Activated CD4-positive, alpha-beta T cell treated with anti-CD3 and anti-CD28 coated beads, Interleukin-2, amount 10 ng/mL, durations not matched to agents 24 days and 14 days (primary cell): ENCODE measurements at regions not wholly inside any gene's neighbourhood (a gene's known extent, or its start where the extent isn't known, plus 50 kb on each side); places are given as distances from the start of the nearest gene placed in this dataset.

Experiments used
- DNase-seq: peaks from one replicate; pipeline ENCODE4 v3.0.0; 2022
- H3K27ac Mint-ChIP-seq: one replicate; pipeline ENCODE4 v1.8.0; 2022; ENCODE audit warnings: mild to moderate bottlenecking, mixed read lengths
- H3K27me3 Mint-ChIP-seq: one replicate; pipeline ENCODE4 v1.8.0; 2022; ENCODE audit warnings: mixed read lengths
- H3K36me3 Mint-ChIP-seq: one replicate; pipeline ENCODE4 v1.8.0; 2022; ENCODE audit warnings: low read depth, mild to moderate bottlenecking, mixed read lengths
- H3K4me1 Mint-ChIP-seq: one replicate; pipeline ENCODE4 v1.8.0; 2021; ENCODE audit warnings: mixed read lengths
- H3K4me3 Mint-ChIP-seq: one replicate; pipeline ENCODE4 v1.8.0; 2022; ENCODE audit warnings: mild to moderate bottlenecking, moderate library complexity, mixed read lengths
- H3K9me3 Mint-ChIP-seq: one replicate; pipeline ENCODE4 v1.8.0; 2021; ENCODE audit warnings: mixed read lengths
- intact Hi-C: fragments of 100-400 bp; cut with micrococcal nuclease; formaldehyde crosslinking; loops from one replicate; pipeline ENCODE4 v1.15.1; 2023

GRCh38 chr2:217669831-217670230, 333.0 kb downstream of the TNS1 start:
- Mint-ChIP-seq H3K9me3 (peaks cover 7% of the 10 kb centered on the region), H3K4me3 (no peak overlapping the region), H3K27ac (no peak overlapping the region), H3K36me3 (no peaks in the 10 kb centered on the region), H3K4me1 (peaks cover 3% of the 10 kb centered on the region), H3K27me3 (no peaks in the 10 kb centered on the region)
- intact Hi-C loops, result no loop called here
- DNase-seq, result no peak

GRCh38 chr2:217667512-217667911, 335.3 kb downstream of the TNS1 start:
- Mint-ChIP-seq H3K4me3 (no peak overlapping the region), H3K27me3 (peaks cover 3% of the 10 kb centered on the region), H3K36me3 (no peaks in the 10 kb centered on the region), H3K27ac (no peak overlapping the region), H3K9me3 (peaks cover 14% of the 10 kb centered on the region), H3K4me1 (peaks cover 3% of the 10 kb centered on the region)
- intact Hi-C loops, result no loop called here
- no peak for DNase-seq

- H3K4me3 Mint-ChIP-seq, result no peak overlapping the region
- no peak overlapping the region for H3K27ac Mint-ChIP-seq
- intact Hi-C loops, result no loop called here
- peaks cover 14% of the 10 kb centered on the region for H3K9me3 Mint-ChIP-seq
- peaks cover 3% of the 10 kb centered on the region for H3K4me1 Mint-ChIP-seq
- no peak for DNase-seq
- H3K27me3 Mint-ChIP-seq, result peaks cover 3% of the 10 kb centered on the region
- no peaks in the 10 kb centered on the region for H3K36me3 Mint-ChIP-seq
Observed at GRCh38 chr2:217667035-217667434, 335.8 kb downstream of the TNS1 start.

GRCh38 chr2:217666338-217666737, 336.5 kb downstream of the TNS1 start:
- Mint-ChIP-seq H3K9me3 (peaks cover 14% of the 10 kb centered on the region), H3K4me1 (peaks cover 5% of the 10 kb centered on the region), H3K27ac (no peak overlapping the region), H3K36me3 (no peaks in the 10 kb centered on the region), H3K4me3 (no peak overlapping the region), H3K27me3 (peaks cover 3% of the 10 kb centered on the region)
- intact Hi-C loops, result no loop called here
- no peak for DNase-seq

GRCh38 chr2:217664761-217665160, 338.0 kb downstream of the TNS1 start:
- DNase-seq, result no peak
- Mint-ChIP-seq H3K4me1 (peaks cover 14% of the 10 kb centered on the region), H3K27ac (no peak overlapping the region), H3K36me3 (no peaks in the 10 kb centered on the region), H3K4me3 (no peak overlapping the region), H3K27me3 (peaks cover 3% of the 10 kb centered on the region), H3K9me3 (peaks cover 14% of the 10 kb centered on the region)
- intact Hi-C loops, result no loop called here

GRCh38 chr2:217662984-217663602, 339.7 kb downstream of the TNS1 start:
- intact Hi-C loops, result no loop called here
- Mint-ChIP-seq H3K27ac (no peak overlapping the region), H3K4me1 (peaks cover 16% of the 10 kb centered on the region), H3K36me3 (no peaks in the 10 kb centered on the region), H3K9me3 (peaks cover 14% of the 10 kb centered on the region), H3K27me3 (peaks cover 6% of the 10 kb centered on the region), H3K4me3 (no peak overlapping the region)
- no peak for DNase-seq

- Mint-ChIP-seq H3K4me1 (peaks cover 16% of the 10 kb centered on the region), H3K4me3 (no peak overlapping the region), H3K9me3 (peaks cover 11% of the 10 kb centered on the region), H3K27ac (no peak overlapping the region), H3K36me3 (no peaks in the 10 kb centered on the region), H3K27me3 (peaks cover 6% of the 10 kb centered on the region)
- intact Hi-C loops, result no loop called here
- no peak for DNase-seq
Observed at GRCh38 chr2:217661378-217661777, 341.4 kb downstream of the TNS1 start.

- Mint-ChIP-seq H3K9me3 (peaks cover 11% of the 10 kb centered on the region), H3K36me3 (no peaks in the 10 kb centered on the region), H3K27me3 (peaks cover 6% of the 10 kb centered on the region), H3K4me1 (peaks cover 13% of the 10 kb centered on the region), H3K4me3 (no peak overlapping the region), H3K27ac (no peak overlapping the region)
- intact Hi-C loops, result no loop called here
- DNase-seq, result no peak
Observed at GRCh38 chr2:217660423-217660822, 342.4 kb downstream of the TNS1 start.

GRCh38 chr2:217658806-217659205, 344.0 kb downstream of the TNS1 start:
- H3K9me3 Mint-ChIP-seq, result peaks cover 5% of the 10 kb centered on the region
- no peak for DNase-seq
- intact Hi-C loops, result no loop called here
- peaks cover 13% of the 10 kb centered on the region for H3K4me1 Mint-ChIP-seq
- no peak overlapping the region for H3K4me3 Mint-ChIP-seq
- no peak overlapping the region for H3K27ac Mint-ChIP-seq
- no peaks in the 10 kb centered on the region for H3K36me3 Mint-ChIP-seq
- peaks cover 6% of the 10 kb centered on the region for H3K27me3 Mint-ChIP-seq

GRCh38 chr2:217657252-217657651, 345.5 kb downstream of the TNS1 start:
- no peak for DNase-seq
- intact Hi-C loops, result no loop called here
- H3K4me1 Mint-ChIP-seq, result peaks cover 13% of the 10 kb centered on the region
- H3K27ac Mint-ChIP-seq, result no peak overlapping the region
- no peak overlapping the region for H3K4me3 Mint-ChIP-seq
- H3K27me3 Mint-ChIP-seq, result peaks cover 4% of the 10 kb centered on the region
- H3K36me3 Mint-ChIP-seq, result no peaks in the 10 kb centered on the region
- H3K9me3 Mint-ChIP-seq, result no peaks in the 10 kb centered on the region

- Mint-ChIP-seq H3K27ac (no peak overlapping the region), H3K9me3 (no peaks in the 10 kb centered on the region), H3K36me3 (no peaks in the 10 kb centered on the region), H3K4me3 (no peak overlapping the region), H3K4me1 (peaks cover 11% of the 10 kb centered on the region), H3K27me3 (peaks cover 4% of the 10 kb centered on the region)
- DNase-seq, result no peak
- intact Hi-C loops, result no loop called here
Observed at GRCh38 chr2:217656316-217656715, 346.5 kb downstream of the TNS1 start.

GRCh38 chr2:217655651-217656050, 347.1 kb downstream of the TNS1 start:
- DNase-seq, result no peak
- Mint-ChIP-seq H3K4me1 (peaks cover 6% of the 10 kb centered on the region), H3K9me3 (no peaks in the 10 kb centered on the region), H3K4me3 (no peak overlapping the region), H3K27ac (no peak overlapping the region), H3K36me3 (no peaks in the 10 kb centered on the region), H3K27me3 (peaks cover 4% of the 10 kb centered on the region)
- intact Hi-C loops, result no loop called here

GRCh38 chr2:217654168-217654567, 348.6 kb downstream of the TNS1 start:
- intact Hi-C loops, result no loop called here
- H3K4me1 Mint-ChIP-seq, result no peaks in the 10 kb centered on the region
- no peak for DNase-seq
- no peak overlapping the region for H3K4me3 Mint-ChIP-seq
- H3K27me3 Mint-ChIP-seq, result no peaks in the 10 kb centered on the region
- no peaks in the 10 kb centered on the region for H3K9me3 Mint-ChIP-seq
- H3K36me3 Mint-ChIP-seq, result no peaks in the 10 kb centered on the region
- H3K27ac Mint-ChIP-seq, result no peak overlapping the region

- no peaks in the 10 kb centered on the region for H3K36me3 Mint-ChIP-seq
- no peaks in the 10 kb centered on the region for H3K9me3 Mint-ChIP-seq
- intact Hi-C loops, result no loop called here
- H3K27me3 Mint-ChIP-seq, result no peaks in the 10 kb centered on the region
- no peak overlapping the region for H3K4me3 Mint-ChIP-seq
- H3K27ac Mint-ChIP-seq, result no peak overlapping the region
- no peaks in the 10 kb centered on the region for H3K4me1 Mint-ChIP-seq
- DNase-seq, result no peak
Observed at GRCh38 chr2:217652761-217653639, 349.8 kb downstream of the TNS1 start.
